ENCODE measurements at regions not wholly inside any gene's neighbourhood (a gene's known extent, or its start where the extent isn't known, plus 50 kb on each side); places are given as distances from the start of the nearest gene placed in this dataset.

DNA sequence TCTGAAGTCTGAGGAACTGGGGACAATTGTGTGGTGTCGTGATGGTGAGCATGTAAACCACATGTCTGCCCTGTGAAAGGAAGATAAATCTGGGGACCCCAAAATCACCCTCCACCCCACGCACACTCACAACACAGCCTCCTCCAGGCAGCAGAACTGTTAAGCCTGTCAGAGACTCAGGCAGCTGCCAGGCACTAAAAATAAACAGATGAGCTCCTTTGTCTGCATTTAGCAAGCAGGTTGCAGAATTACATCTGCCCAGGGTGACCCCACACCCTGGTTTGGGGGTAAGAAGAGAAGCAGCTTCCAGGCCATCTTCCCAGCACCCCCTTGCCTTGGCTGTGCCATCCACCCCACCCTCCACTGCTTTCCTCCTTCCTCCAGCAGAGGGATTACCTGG lies 119.1 kb upstream of the RUNX3 start:
- Histone ChIP-seq H3K4me1 (ENCODE audit: insufficient read depth, poor library complexity, severe bottlenecking) (no peaks in the 10 kb centered on the region), H3K27me3 (ENCODE audit: insufficient read depth, poor library complexity, severe bottlenecking) (no peaks in the 10 kb centered on the region), H3K4me3 (ENCODE audit: severe bottlenecking) (no peak overlapping the region), H3K9me3 (ENCODE audit: severe bottlenecking) (no peaks in the 10 kb centered on the region), H3K36me3 (ENCODE audit: low read depth) (no peaks in the 10 kb centered on the region), H3K27ac (ENCODE audit: poor library complexity, severe bottlenecking) (no peak overlapping the region)
- DNase-seq (ENCODE audit: low spot score) = no peak
- no peak for ATAC-seq (ENCODE audit: low read depth)
- TF ChIP-seq, protein P1, sequence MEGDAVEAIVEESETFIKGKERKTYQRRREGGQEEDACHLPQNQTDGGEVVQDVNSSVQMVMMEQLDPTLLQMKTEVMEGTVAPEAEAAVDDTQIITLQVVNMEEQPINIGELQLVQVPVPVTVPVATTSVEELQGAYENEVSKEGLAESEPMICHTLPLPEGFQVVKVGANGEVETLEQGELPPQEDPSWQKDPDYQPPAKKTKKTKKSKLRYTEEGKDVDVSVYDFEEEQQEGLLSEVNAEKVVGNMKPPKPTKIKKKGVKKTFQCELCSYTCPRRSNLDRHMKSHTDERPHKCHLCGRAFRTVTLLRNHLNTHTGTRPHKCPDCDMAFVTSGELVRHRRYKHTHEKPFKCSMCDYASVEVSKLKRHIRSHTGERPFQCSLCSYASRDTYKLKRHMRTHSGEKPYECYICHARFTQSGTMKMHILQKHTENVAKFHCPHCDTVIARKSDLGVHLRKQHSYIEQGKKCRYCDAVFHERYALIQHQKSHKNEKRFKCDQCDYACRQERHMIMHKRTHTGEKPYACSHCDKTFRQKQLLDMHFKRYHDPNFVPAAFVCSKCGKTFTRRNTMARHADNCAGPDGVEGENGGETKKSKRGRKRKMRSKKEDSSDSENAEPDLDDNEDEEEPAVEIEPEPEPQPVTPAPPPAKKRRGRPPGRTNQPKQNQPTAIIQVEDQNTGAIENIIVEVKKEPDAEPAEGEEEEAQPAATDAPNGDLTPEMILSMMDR (IDR thresholded peaks at IDR 0.05; ENCODE audit: poor library complexity, severe bottlenecking) = no peak

DNA sequence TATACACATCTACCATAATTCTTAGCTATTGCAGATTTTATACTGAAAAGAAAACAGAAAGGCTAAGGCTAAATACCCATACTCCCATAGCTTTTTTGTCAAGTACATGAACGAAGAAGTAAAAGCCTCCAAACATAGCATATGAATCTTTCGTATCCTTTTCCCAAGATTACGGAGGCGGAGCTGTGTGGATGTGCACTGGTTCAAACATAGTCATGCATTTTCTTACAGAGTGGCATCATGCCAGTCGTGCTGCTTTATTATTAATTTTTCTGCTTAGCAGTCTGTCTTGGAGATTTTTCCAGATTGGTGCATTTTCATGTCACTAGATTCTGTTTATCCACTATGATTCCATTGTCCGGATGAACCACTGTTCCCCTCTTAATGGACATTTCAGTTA lies 118.7 kb upstream of the RUNX3 start:
- TF ChIP-seq, protein P1 (IDR thresholded peaks at IDR 0.05; ENCODE audit: poor library complexity, severe bottlenecking) = no peak
- Histone ChIP-seq H3K4me3 (ENCODE audit: severe bottlenecking) (no peak overlapping the region), H3K4me1 (ENCODE audit: insufficient read depth, poor library complexity, severe bottlenecking) (no peaks in the 10 kb centered on the region), H3K27me3 (ENCODE audit: insufficient read depth, poor library complexity, severe bottlenecking) (no peaks in the 10 kb centered on the region), H3K27ac (ENCODE audit: poor library complexity, severe bottlenecking) (no peak overlapping the region), H3K36me3 (ENCODE audit: low read depth) (no peaks in the 10 kb centered on the region), H3K9me3 (ENCODE audit: severe bottlenecking) (no peaks in the 10 kb centered on the region)
- no peak for ATAC-seq (ENCODE audit: low read depth)
- DNase-seq (ENCODE audit: low spot score) = no peak

DNA sequence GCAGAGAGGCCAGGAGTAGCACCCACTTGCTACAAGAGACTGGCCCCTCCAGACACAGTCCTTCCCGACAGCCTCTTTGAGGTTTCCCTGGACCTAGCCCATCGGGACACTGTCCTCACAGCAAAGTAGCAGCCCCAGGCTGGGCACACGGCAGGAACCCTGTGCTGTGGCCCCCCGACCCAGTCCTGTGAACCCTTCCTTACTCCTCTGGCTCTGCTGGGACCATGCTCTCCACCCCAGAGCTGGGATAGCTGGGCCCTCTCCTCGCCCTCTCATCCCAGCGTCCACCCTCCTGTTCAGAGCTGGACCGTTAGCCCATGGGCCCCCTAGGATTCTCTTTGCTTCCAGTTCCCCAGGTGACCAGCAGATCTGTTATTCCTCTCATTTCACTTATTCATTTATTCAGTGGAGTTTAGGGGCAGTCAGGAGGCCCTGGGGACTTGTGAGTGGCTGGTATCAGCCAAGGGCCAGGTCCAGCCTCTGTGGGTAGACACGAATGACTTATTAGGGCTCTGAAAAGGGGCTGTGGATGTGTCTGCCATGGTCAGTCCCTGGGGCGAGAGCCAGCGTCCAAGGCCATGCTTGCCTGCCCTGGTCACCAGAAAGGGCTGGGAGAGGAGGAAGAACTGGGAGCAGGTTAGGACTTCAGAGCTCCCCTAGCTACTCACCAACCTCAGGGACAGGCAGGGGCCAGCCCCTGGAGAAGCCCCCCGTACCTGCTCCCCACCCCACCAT lies 117.6 kb upstream of the RUNX3 start:
- no peaks in the 10 kb centered on the region for H3K36me3 ChIP-seq (ENCODE audit: low read depth)
- no peak overlapping the region for H3K4me3 ChIP-seq (ENCODE audit: severe bottlenecking)
- TF ChIP-seq, protein P1 (IDR thresholded peaks at IDR 0.05; ENCODE audit: poor library complexity, severe bottlenecking) = no peak
- ATAC-seq (ENCODE audit: low read depth) = no peak
- H3K27ac ChIP-seq (ENCODE audit: poor library complexity, severe bottlenecking) = no peak overlapping the region
- no peaks in the 10 kb centered on the region for H3K27me3 ChIP-seq (ENCODE audit: insufficient read depth, poor library complexity, severe bottlenecking)
- H3K9me3 ChIP-seq (ENCODE audit: severe bottlenecking) = no peaks in the 10 kb centered on the region
- H3K4me1 ChIP-seq (ENCODE audit: insufficient read depth, poor library complexity, severe bottlenecking) = no peaks in the 10 kb centered on the region
- DNase-seq (ENCODE audit: low spot score) = no peak

DNA sequence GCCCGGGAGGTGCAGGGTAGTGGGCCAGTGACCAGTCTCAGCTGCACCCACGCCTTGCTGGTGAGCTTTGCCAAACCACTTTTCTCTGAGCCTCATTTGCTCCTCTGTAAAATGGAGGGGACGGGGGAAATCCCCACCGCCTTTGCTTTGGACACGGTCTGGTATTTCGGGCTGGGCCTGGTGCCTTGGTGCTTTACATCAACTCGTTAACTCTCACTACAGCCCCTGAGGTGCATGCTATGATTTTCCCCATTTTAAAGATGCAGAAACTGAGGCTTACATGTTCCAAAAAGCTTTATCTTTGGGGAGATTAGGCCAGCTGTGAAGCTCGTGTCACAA lies 116.1 kb upstream of the RUNX3 start:
- H3K27me3 ChIP-seq (ENCODE audit: insufficient read depth, poor library complexity, severe bottlenecking) = no peaks in the 10 kb centered on the region
- H3K27ac ChIP-seq (ENCODE audit: poor library complexity, severe bottlenecking) = no peak overlapping the region
- DNase-seq (ENCODE audit: low spot score) = no peak
- H3K9me3 ChIP-seq (ENCODE audit: severe bottlenecking) = no peaks in the 10 kb centered on the region
- TF ChIP-seq, protein P1 (IDR thresholded peaks at IDR 0.05; ENCODE audit: poor library complexity, severe bottlenecking) = no peak
- no peaks in the 10 kb centered on the region for H3K36me3 ChIP-seq (ENCODE audit: low read depth)
- H3K4me3 ChIP-seq (ENCODE audit: severe bottlenecking) = no peak overlapping the region
- H3K4me1 ChIP-seq (ENCODE audit: insufficient read depth, poor library complexity, severe bottlenecking) = no peaks in the 10 kb centered on the region
- no peak for ATAC-seq (ENCODE audit: low read depth)

DNA sequence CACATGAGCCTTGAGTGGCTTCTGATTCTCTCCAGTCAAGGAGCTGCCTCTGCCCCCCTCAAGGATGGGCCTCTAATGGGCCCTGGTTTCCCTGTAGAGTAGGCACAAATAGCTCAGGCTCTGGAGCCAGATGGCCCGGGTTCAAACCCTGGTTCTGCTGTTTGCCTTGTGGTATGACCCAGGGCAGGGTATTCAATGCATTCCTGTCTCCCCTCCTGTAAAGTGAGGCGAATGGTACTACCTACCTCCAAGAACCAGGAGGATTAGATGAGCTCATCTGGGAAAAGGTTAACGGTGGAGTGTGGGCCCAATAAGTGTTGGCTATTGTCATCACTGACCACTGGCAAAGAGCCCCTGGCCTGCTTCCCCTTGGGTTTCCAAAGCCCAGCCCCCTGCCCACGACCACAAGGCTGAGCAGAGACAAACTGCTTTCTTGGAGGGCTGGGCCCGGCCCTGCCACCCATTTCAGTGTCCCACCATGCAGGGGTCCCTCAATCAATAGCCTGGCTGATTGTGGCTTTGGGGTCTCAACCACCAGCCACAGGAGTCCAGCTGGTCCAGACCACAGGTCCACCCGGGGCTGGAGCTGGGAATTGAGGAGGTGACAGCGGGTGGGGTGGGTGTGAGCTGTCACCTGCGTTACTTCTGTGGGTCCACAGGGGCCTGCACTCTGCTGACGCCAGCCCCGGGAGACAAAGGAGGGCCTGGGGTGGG lies 115.6 kb upstream of the RUNX3 start:
- Histone ChIP-seq H3K36me3 (ENCODE audit: low read depth) (no peaks in the 10 kb centered on the region), H3K4me3 (ENCODE audit: severe bottlenecking) (no peak overlapping the region), H3K27me3 (ENCODE audit: insufficient read depth, poor library complexity, severe bottlenecking) (no peaks in the 10 kb centered on the region), H3K27ac (ENCODE audit: poor library complexity, severe bottlenecking) (no peak overlapping the region), H3K9me3 (ENCODE audit: severe bottlenecking) (no peaks in the 10 kb centered on the region), H3K4me1 (ENCODE audit: insufficient read depth, poor library complexity, severe bottlenecking) (no peaks in the 10 kb centered on the region)
- TF ChIP-seq, protein P1 (IDR thresholded peaks at IDR 0.05; ENCODE audit: poor library complexity, severe bottlenecking) = no peak
- ATAC-seq (ENCODE audit: low read depth) (no peak), DNase-seq (ENCODE audit: low spot score) (no peak)

Data from RWPE2 (cell line).